ENCODE measurements at regions not wholly inside any gene's neighbourhood (a gene's known extent, or its start where the extent isn't known, plus 50 kb on each side); places are given as distances from the start of the nearest gene placed in this dataset.

DNA sequence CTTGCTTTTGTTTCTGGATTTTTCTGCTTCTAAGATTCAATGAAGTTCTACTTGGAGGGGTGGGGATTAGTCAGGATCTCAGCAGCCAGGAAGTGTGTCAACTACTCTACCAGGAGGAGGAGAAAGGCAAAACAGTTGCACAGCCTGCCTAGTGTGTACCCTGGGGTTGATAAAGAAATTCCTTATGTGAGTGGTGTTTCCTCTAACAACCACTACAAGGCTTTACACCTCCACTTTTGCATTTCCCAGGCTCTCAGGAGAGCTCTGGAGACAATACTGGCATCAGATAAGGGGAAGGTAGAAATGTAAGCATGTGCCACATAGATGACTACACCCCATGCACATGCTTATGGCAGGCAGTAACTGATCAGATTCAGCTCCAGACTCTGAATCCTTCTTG, 174.6 kb downstream of the TOX3 start:
- TF ChIP-seq, protein P1, sequence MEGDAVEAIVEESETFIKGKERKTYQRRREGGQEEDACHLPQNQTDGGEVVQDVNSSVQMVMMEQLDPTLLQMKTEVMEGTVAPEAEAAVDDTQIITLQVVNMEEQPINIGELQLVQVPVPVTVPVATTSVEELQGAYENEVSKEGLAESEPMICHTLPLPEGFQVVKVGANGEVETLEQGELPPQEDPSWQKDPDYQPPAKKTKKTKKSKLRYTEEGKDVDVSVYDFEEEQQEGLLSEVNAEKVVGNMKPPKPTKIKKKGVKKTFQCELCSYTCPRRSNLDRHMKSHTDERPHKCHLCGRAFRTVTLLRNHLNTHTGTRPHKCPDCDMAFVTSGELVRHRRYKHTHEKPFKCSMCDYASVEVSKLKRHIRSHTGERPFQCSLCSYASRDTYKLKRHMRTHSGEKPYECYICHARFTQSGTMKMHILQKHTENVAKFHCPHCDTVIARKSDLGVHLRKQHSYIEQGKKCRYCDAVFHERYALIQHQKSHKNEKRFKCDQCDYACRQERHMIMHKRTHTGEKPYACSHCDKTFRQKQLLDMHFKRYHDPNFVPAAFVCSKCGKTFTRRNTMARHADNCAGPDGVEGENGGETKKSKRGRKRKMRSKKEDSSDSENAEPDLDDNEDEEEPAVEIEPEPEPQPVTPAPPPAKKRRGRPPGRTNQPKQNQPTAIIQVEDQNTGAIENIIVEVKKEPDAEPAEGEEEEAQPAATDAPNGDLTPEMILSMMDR (IDR thresholded peaks at IDR 0.05), result no peak
- no peak for TF ChIP-seq POLR2A (IDR thresholded peaks at IDR 0.05)

All from uterus (tissue), 2 donors.